ENCODE measurements at regions not wholly inside any gene's neighbourhood (a gene's known extent, or its start where the extent isn't known, plus 50 kb on each side); places are given as distances from the start of the nearest gene placed in this dataset.
"Not testable (repeated sequence)": the region's sequence is repeated elsewhere in the genome, so short reads cannot be mapped to it uniquely, and the experiment has no call there.

DNA sequence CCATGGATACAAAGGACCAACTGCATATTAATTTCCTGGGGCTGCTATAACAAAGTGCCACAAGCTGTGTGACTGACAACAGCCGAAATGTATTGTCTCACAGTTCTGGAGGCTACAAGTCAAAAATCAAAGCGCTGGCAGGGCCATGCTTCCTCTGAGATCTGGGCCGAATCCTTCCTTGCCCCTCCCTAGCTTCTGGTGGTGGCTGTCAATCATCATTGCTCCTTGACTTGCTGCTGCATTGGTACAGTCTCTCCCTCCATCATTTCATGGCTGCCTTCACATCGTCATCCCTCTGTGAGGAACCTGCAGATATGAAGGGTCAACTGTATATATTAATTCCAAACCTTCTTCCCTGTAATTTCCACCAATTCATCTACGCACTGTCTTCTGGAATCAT is 118.3 kb downstream of the EXOC5 start:
- WGBS, result 79% methylated on average over 5 of the region's 5 CpGs
- DNase-seq (ENCODE audit: low spot score in 2 of 2), result no peak
- no peaks in the 10 kb centered on the region for H3K9me3 ChIP-seq
- TF ChIP-seq POLR2AphosphoS5 (IDR thresholded peaks at IDR 0.05), result no peak
- TF ChIP-seq POLR2A (IDR thresholded peaks at IDR 0.05), result no peak
- TF ChIP-seq, protein P1, sequence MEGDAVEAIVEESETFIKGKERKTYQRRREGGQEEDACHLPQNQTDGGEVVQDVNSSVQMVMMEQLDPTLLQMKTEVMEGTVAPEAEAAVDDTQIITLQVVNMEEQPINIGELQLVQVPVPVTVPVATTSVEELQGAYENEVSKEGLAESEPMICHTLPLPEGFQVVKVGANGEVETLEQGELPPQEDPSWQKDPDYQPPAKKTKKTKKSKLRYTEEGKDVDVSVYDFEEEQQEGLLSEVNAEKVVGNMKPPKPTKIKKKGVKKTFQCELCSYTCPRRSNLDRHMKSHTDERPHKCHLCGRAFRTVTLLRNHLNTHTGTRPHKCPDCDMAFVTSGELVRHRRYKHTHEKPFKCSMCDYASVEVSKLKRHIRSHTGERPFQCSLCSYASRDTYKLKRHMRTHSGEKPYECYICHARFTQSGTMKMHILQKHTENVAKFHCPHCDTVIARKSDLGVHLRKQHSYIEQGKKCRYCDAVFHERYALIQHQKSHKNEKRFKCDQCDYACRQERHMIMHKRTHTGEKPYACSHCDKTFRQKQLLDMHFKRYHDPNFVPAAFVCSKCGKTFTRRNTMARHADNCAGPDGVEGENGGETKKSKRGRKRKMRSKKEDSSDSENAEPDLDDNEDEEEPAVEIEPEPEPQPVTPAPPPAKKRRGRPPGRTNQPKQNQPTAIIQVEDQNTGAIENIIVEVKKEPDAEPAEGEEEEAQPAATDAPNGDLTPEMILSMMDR (IDR thresholded peaks at IDR 0.05), result no peak
- TF ChIP-seq EP300 (IDR thresholded peaks at IDR 0.05), result no peak
- H3K27ac ChIP-seq, result no peak overlapping the region
- no peaks in the 10 kb centered on the region for H3K27me3 ChIP-seq
- H3K4me1 ChIP-seq, result no peaks in the 10 kb centered on the region
- no peak overlapping the region for H3K4me3 ChIP-seq
- H3K36me3 ChIP-seq, result no peaks in the 10 kb centered on the region

DNA sequence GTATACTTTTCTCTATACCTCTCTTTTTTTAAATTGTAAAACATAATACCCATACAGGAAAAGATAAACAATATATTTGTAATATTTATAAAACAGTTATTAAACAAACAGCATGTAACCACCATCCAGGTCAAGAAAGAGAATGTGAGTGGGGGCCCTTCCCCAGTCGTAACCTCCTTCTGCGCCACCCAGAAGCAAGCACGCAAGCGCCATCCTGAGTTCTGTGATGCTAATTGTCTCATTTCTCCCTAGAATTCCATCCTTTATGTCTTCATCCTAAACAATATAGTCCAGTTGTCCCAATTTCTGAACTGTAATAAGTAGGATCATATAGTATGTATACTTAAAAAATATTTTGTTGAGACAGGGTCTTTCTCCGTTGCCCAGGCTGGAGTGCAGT is 129.5 kb downstream of the EXOC5 start:
- Histone ChIP-seq H3K4me3 (no peak overlapping the region), H3K9me3 (no peaks in the 10 kb centered on the region), H3K4me1 (no peaks in the 10 kb centered on the region), H3K27ac (no peak overlapping the region), H3K27me3 (no peaks in the 10 kb centered on the region), H3K36me3 (no peaks in the 10 kb centered on the region)
- DNase-seq (ENCODE audit: low spot score in 2 of 2), result no peak
- WGBS, result 94% methylated on average over 5 of the region's 5 CpGs
- TF ChIP-seq, protein P1 (IDR thresholded peaks at IDR 0.05), result no peak

DNA sequence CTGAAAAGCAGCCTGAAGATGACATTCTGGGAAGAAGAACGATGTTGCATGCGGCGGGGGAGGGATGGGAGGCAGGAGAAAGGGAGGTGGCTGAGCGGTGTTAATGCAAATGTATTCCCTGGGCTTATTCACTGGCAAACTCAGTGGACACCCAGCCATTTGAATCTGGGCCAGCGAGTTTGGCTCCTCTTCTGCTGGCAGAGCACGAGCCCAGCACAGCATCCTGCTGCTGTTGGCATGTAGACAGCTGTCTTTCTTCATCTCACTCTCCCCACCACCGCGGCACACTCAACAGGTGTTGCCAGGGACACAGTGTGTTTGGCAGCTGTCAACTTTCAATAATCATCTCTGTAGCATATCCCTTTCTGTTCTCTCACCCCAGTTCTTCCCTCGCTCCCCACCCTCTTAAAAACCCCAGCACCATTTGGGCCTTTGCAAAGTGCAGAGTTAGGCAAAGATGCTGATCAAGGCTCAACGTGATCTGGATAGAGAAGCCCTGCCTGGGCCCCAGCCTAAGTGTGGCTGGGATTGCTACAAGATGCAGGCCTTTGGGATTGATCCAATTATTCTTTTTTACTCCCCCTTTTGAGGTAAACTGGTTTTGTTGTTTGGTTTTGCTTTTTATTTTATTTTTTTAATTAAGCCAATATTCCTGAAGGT is 131.9 kb downstream of the EXOC5 start:
- 31% methylated on average over 10 of the region's 10 CpGs for WGBS
- H3K4me3 ChIP-seq, result no peak overlapping the region
- no peaks in the 10 kb centered on the region for H3K4me1 ChIP-seq
- no peaks in the 10 kb centered on the region for H3K36me3 ChIP-seq
- DNase-seq (ENCODE audit: low spot score in 2 of 2), result no peak
- no peaks in the 10 kb centered on the region for H3K9me3 ChIP-seq
- TF ChIP-seq, protein P1 (IDR thresholded peaks at IDR 0.05), result no peak
- TF ChIP-seq POLR2A (IDR thresholded peaks at IDR 0.05), result no peak
- TF ChIP-seq EP300 (IDR thresholded peaks at IDR 0.05), result no peak
- TF ChIP-seq POLR2AphosphoS5 (IDR thresholded peaks at IDR 0.05), result no peak
- no peak overlapping the region for H3K27ac ChIP-seq
- H3K27me3 ChIP-seq, result no peaks in the 10 kb centered on the region

DNA sequence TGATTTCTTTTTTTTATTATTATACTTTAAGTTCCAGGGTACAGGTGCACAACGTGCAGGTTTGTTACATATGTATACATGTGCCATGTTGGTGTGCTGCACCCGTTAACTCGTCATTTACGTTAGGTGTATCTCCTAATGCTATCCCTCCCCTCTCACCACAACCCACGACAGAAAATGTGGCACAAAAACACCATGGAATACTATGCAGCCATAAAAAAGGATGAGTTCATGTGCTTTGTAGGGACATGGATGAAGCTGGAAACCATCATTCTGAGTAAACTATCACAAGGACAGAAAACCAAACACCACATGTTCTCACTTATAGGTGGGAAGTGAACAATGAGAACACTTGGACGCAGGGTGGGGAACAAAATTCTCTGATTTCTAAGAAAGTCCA is 140.9 kb downstream of the EXOC5 start:
- H3K4me3 ChIP-seq; H3K27me3 ChIP-seq; H3K9me3 ChIP-seq; H3K4me1 ChIP-seq; H3K27ac ChIP-seq; H3K36me3 ChIP-seq; DNase-seq (ENCODE audit: low spot score in 2 of 2): not testable (repeated sequence)
- 93% methylated on average over 6 of the region's 6 CpGs for WGBS

DNA sequence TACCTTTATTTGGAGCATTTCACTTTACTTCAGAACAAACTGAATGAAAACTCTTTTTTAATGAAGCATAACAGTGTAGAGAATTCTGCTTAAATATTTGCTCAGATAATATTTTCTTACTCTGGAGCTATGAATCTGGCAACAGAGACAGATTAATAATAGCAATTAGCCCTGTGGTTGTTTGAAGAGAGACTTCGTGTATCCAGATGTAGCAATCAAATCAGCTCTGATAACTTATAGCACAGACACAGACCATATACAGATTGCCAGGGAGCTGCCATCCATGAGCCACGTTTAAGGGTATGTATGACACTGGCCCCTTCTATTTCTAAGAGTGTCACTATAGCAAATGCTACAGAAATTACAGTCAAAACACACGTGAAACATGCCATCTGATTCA is 146.6 kb downstream of the EXOC5 start:
- H3K27ac ChIP-seq, result no peak overlapping the region
- no peak for DNase-seq (ENCODE audit: low spot score in 2 of 2)
- WGBS, result 46% methylated on average over 3 of the region's 3 CpGs
- no peaks in the 10 kb centered on the region for H3K27me3 ChIP-seq
- no peak for TF ChIP-seq EP300 (IDR thresholded peaks at IDR 0.05)
- TF ChIP-seq POLR2AphosphoS5 (IDR thresholded peaks at IDR 0.05), result no peak
- TF ChIP-seq, protein P1 (IDR thresholded peaks at IDR 0.05), result no peak
- TF ChIP-seq POLR2A (IDR thresholded peaks at IDR 0.05), result no peak
- H3K4me1 ChIP-seq, result no peaks in the 10 kb centered on the region
- no peak overlapping the region for H3K4me3 ChIP-seq
- H3K9me3 ChIP-seq, result no peaks in the 10 kb centered on the region
- H3K36me3 ChIP-seq, result no peaks in the 10 kb centered on the region

DNA sequence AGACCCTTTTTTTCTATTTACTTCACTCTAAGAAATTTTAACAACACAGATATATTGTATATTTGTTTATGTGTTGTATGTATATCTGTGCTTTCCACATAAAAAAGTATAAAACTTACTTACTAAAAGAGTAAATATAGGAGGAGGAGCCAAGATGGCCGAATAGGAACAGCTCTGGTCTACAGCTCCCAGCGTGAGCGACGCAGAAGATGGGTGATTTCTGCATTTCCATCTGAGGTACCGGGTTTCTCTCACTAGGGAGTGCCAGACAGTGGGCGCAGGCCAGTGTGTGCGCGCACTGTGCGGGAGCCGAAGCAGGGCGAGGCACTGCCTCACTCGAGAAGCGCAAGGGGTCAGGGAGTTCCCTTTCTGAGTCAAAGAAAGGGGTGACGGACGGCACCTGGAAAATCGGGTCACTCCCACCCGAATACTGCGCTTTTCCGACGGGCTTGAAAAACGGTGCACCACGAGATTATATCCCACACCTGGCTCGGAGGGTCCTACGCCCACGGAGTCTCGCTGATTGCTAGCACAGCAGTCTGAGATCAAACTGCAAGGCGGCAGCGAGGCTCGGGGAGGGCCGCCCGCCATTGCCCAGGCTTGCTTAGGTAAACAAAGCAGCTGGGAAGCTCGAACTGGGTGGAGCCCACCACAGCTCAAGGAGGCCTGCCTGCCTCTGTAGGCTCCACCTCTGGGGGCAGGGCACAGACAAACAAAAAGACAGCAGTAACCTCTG is 156.5 kb downstream of the EXOC5 start:
- not testable (repeated sequence) for H3K27me3 ChIP-seq; H3K36me3 ChIP-seq; H3K27ac ChIP-seq; H3K4me1 ChIP-seq; H3K4me3 ChIP-seq; DNase-seq (ENCODE audit: low spot score in 2 of 2); H3K9me3 ChIP-seq
- WGBS, result 91% methylated on average over 7 of the region's 32 CpGs

DNA sequence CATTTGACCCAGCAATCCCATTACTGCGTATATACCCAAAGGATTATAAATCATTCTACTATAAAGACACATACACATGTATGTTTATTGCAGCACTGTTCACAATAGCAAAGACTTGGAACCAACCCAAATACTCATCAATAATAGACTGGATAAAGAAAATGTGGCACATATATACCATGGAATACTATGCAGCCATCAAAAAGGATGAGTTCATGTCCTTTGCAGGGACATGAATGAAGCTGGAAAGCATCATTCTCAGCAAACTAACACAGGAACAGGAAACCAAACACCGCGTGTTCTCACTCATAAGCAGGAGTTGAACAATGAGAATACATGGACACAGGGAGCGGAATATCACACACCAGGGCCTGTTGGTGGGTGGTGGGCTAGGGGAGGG is 158.3 kb downstream of the EXOC5 start:
- not testable (repeated sequence) for H3K4me3 ChIP-seq; H3K27ac ChIP-seq; H3K36me3 ChIP-seq; H3K9me3 ChIP-seq; DNase-seq (ENCODE audit: low spot score in 2 of 2); H3K27me3 ChIP-seq; H3K4me1 ChIP-seq
- WGBS, result 97% methylated on average over 4 of the region's 4 CpGs

Data from suprapubic skin (tissue), 4 donors.